Heart left ventricle (tissue), 13 donors: ENCODE measurements at regions not wholly inside any gene's neighbourhood (a gene's known extent, or its start where the extent isn't known, plus 50 kb on each side); places are given as distances from the start of the nearest gene placed in this dataset.

Experiments used
- CTCF ChIP-seq, 12 donors: fragments of 200-600 bp; sonication (generic) in 4 of 12; IDR thresholded peaks; one replicate each; pipeline versions ENCODE4 v1.5.0 to v1.8.0; 2018 to 2022; ENCODE audit warnings: antibody characterized with exemption in 12 of 12, mild to moderate bottlenecking in 5 of 12
- POLR2A ChIP-seq, 2 donors: fragments of 450-650 bp; IDR thresholded peaks; one replicate each; pipeline ENCODE4 v1.6.1; 2017; ENCODE audit warnings: antibody characterized with exemption in 2 of 2, mild to moderate bottlenecking in 2 of 2, moderate library complexity in 2 of 2
- donor health status: ischemic (EF 13 %, LVEDD 7.1; RV severe dilation, severe dysfunction).
- donor health status: DM: no; HTN: yes; CAD: no.
- donor health status: DM: no; HTN: no; CAD: no.
- donor health status: ischemic (EF 25% LVEDD 6.9; RV normal size, moderate dysfunction).
- donor health status: ischemic (EF 25% LVEDD 5.7; RV mildly dilated, moderate dysfunction).
- donor health status: ischemic (EF 35%, LVEDD 5.7; RV mildly dilated, moderate dysfunction).
- donor health status: nonischemic (EF 11% LVEDD 7.7; RV severe dilation, severe dysfunction).
- donor health status: DM: yes; HTN: yes; CAD: no.
- donor health status: PGD.
- donor health status: ischemic (EF 29% LVEDD 5.4; RV normal size, mild dysfunction).
- donor health status: nonischemic (EF 23%, LVEDD 6.1; RV moderate dilation, normal function).

GRCh38 chr7:98551611-98552273 lies 65.3 kb upstream of the NPTX2 start:
- TF ChIP-seq CTCF (IDR thresholded peaks at IDR 0.05) (no peak), POLR2A (IDR thresholded peaks at IDR 0.05) (no peak)
